ENCODE measurements at regions not wholly inside any gene's neighbourhood (a gene's known extent, or its start where the extent isn't known, plus 50 kb on each side); places are given as distances from the start of the nearest gene placed in this dataset.

- WGBS: 79% methylated on average over 1 of the region's 1 CpG
- DNase-seq (ENCODE audit: low spot score): no peak
These were observed 98.2 kb upstream of the ZNF32 start for GRCh38 chr10:43746906-43747305.

More at GRCh38 chr10:43746906-43747305, 98.2 kb upstream of the ZNF32 start:
- H3K4me3 ChIP-seq (ENCODE audit: low read depth in 1 of 3, low read length in 3 of 3): no peak overlapping the region
- H3K27ac ChIP-seq (ENCODE audit: low read depth in 1 of 2, low read length in 2 of 2): no peak overlapping the region
- H3K9ac ChIP-seq (ENCODE audit: low read depth in 1 of 2, low read length in 2 of 2): no peak overlapping the region
- TF ChIP-seq NR2F2 (IDR thresholded peaks at IDR 0.05) (no peak), CTCF (IDR thresholded peaks at IDR 0.05; ENCODE audit: low read depth, low read length, missing input control) (no peak), GABPA (IDR thresholded peaks at IDR 0.05 in 1 of 2, conservative IDR thresholded peaks at IDR 0.05 in 1 of 2) (no peak), HNF4A (conservative IDR thresholded peaks at IDR 0.05) (no peak), RAD21 (IDR thresholded peaks at IDR 0.05) (no peak), REST (IDR thresholded peaks at IDR 0.05) (no peak), ATF3 (IDR thresholded peaks at IDR 0.05) (no peak), RXRA (IDR thresholded peaks at IDR 0.05) (no peak), EGR1 (IDR thresholded peaks at IDR 0.05; ENCODE audit: low read depth in 2 of 2) (no peak), TAF1 (conservative IDR thresholded peaks at IDR 0.05) (no peak), FOXA1 (IDR thresholded peaks at IDR 0.05) (no peak), JUND (IDR thresholded peaks at IDR 0.05) (no peak), FOXA2 (IDR thresholded peaks at IDR 0.05) (no peak), HNF4G (IDR thresholded peaks at IDR 0.05) (no peak), SP1 (IDR thresholded peaks at IDR 0.05) (no peak), YY1 (IDR thresholded peaks at IDR 0.05) (no peak), ZBTB33 (IDR thresholded peaks at IDR 0.05) (no peak), MAX (IDR thresholded peaks at IDR 0.05) (no peak)
- no peaks in the 10 kb centered on the region for H3K27me3 ChIP-seq (ENCODE audit: control insufficient read depth in 4 of 4, insufficient read depth in 4 of 4, low read length in 3 of 4)
- no peaks in the 10 kb centered on the region for H3K36me3 ChIP-seq (ENCODE audit: control insufficient read depth in 4 of 4, insufficient read depth in 3 of 4, low read depth in 1 of 4, low read length in 3 of 4)
- no peaks in the 10 kb centered on the region for H3K4me1 ChIP-seq (ENCODE audit: control insufficient read depth in 4 of 4, insufficient read depth in 4 of 4, low read length in 3 of 4)
- no peaks in the 10 kb centered on the region for H3K9me3 ChIP-seq (ENCODE audit: control insufficient read depth in 4 of 4, low read length in 3 of 4)

Measured in liver (tissue), 8 donors.